G401.6 (cell line): ENCODE measurements at regions not wholly inside any gene's neighbourhood (a gene's known extent, or its start where the extent isn't known, plus 50 kb on each side); places are given as distances from the start of the nearest gene placed in this dataset.

Source experiments
- FAIRE-seq: peaks from 2 replicates; lab custom pipeline; 2012; peaks lifted over from hg19 to GRCh38; lab: Jason Lieb, UNC

- no peak for FAIRE-seq
Measured at GRCh38 chr3:102084006-102084405, 234.7 kb downstream of the NFKBIZ start.

- no peak for FAIRE-seq
Measured at GRCh38 chr3:102084704-102085103, 235.4 kb downstream of the NFKBIZ start.

DNA sequence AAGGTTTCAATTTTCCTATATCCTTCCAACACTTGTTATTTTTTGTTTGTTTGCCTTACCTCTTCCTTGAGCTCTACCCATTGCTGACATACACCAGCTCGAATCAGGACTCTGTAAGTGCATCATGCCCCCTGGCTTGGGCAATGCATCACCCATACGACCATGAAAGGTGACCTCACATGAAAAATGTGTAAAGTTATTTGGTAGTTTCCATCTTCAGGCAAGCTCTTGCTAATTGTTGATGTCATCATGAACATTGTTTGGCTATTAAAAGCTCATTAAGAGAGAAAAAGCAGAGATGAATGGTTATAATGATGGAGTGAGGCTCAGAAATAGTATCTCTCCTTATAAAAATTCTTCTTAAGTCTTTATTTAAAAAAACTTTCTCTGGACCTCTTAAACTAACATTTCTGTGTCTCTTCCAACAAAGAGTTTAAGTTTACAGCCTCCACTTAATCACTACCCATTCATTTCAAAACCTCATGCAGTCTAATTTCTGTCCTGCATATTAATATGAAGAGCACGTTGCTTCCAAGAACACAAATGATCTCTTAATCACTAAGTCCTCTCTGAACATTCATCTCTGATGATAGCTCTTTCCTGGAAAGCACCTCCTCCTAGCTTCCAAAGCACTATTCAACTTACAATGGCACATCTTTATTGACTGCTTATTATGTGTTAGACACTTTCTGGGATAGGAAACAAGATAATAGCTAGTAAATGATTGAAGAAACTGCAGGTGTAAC lies 236.3 kb downstream of the NFKBIZ start:
- FAIRE-seq, result no peak

DNA sequence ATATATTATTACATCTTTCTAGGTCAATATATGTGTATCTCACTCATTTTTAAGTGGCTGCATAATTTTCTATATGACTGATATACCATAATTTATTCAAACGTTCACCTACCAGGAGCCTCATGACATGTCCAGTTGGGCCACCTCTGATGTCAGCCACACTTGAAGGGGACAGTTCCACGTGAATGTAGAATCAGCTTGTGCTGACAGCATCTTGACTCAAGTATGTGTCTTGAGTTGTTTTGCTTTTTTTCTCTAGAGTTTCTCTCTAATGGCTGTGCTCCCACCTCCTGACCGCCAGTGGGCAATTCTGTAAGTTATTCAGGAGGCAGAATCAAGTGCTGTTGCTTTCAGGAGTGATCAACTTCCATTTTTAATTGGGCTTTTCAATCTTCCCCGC lies 237.9 kb downstream of the NFKBIZ start:
- FAIRE-seq, result no peak

DNA sequence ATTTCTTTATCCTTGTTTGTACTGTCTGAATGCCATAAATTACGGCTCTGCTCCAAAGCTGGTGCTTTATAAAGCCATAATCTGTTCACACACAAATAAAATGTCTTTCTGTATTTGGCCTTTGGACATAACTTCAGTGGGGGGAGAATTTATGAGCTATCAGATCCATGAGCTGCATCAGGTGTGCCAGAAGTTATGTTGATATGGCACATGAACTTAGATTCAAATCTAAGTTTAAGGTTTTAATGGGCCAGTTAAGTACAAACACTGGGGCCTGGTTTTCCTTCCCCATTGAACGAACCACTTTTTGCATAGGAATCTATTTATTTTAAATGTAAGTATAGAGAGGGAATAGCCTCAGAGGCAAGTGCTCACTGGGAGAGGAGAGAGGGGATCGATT lies 239.9 kb downstream of the NFKBIZ start:
- FAIRE-seq, result no peak

DNA sequence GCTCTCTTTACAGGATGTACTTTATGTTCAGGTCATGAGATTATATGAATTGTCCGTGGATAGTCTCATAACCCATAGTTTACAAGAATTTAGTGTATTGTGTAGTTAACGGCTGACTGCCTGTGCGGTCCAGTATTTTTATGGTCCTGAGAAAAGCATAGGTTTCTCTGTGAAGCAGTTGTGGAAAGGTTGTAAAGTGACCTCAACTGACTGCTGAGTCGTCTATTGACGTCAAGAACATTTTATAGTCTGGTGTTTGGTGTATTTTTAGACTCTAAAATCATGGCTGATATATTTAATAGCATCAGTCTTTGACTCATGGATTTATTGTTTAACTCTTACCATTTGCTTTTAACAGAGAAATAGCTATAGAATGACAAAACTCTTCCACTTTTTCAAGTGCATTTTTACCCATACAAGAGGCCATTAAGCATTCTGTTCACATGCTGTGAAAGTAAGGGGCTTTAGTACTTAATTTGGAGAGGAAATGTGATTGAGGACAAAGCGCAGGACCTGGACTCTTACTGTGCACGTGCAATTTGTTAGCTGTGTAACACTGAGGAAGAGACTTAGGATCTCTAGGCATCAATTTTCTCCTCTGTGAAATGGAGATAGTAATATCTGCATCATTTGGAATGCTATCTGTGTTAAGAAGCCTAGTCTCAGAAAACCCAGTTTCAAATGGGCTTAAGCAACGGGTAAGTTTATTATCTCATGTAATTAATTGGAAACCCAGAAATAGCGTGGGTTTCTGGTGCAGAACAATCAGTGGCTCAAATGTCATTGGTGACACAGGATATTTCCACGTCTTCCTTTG lies 240.8 kb downstream of the NFKBIZ start:
- FAIRE-seq, result no peak

DNA sequence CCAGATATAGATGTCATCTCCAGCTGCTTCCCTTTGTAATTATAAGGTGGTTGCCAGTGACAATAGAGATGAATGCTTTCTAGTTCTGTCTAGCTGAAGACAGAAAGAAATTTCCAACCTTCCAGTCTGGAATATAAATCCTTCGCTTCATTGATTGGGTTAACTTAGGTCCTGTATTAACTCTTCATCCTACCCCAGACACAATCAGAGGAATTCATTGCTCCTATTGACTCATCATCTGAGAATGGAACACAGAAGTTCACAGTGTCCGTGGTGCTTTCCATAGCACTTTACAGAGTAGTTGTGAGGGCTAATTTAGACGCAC lies 241.4 kb downstream of the NFKBIZ start:
- no peak for FAIRE-seq

GRCh38 chr3:102091358-102091757 lies 242.0 kb downstream of the NFKBIZ start:
- FAIRE-seq, result no peak

GRCh38 chr3:102092617-102093466 lies 243.5 kb downstream of the NFKBIZ start:
- FAIRE-seq, result no peak

GRCh38 chr3:102094506-102094905 lies 245.2 kb downstream of the NFKBIZ start:
- no peak for FAIRE-seq

GRCh38 chr3:102095383-102095782 lies 246.1 kb downstream of the NFKBIZ start:
- no peak for FAIRE-seq

- no peak for FAIRE-seq
Measured at GRCh38 chr3:102096066-102096465, 246.8 kb downstream of the NFKBIZ start.

- FAIRE-seq, result no peak
Measured at GRCh38 chr3:102098130-102098885, 249.0 kb downstream of the NFKBIZ start.

GRCh38 chr3:102099913-102100312 lies 250.6 kb downstream of the NFKBIZ start:
- FAIRE-seq, result no peak

- no peak for FAIRE-seq
Measured at GRCh38 chr3:102102394-102102793, 253.1 kb downstream of the NFKBIZ start.

GRCh38 chr3:102104033-102104432 lies 254.7 kb downstream of the NFKBIZ start:
- no peak for FAIRE-seq

DNA sequence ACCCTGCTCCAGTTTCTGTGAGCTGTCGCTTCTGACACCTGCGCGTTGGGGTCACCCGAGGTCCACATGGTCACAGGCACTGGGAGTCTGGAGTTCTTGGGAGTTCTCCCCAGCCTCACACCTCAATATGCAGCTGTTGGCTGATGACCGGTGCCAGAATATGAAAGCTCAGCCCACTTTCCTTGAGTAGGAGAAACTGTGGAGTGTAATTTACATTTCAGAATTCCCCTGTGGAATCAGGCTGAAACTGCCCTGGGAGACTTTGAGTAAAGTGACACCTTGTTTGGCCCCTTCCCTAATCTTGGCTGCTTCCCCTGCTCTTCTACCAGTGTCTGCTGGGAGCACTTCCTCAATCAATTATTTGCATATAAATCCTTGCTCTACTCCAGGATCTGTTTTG lies 255.9 kb downstream of the NFKBIZ start:
- FAIRE-seq, result no peak

DNA sequence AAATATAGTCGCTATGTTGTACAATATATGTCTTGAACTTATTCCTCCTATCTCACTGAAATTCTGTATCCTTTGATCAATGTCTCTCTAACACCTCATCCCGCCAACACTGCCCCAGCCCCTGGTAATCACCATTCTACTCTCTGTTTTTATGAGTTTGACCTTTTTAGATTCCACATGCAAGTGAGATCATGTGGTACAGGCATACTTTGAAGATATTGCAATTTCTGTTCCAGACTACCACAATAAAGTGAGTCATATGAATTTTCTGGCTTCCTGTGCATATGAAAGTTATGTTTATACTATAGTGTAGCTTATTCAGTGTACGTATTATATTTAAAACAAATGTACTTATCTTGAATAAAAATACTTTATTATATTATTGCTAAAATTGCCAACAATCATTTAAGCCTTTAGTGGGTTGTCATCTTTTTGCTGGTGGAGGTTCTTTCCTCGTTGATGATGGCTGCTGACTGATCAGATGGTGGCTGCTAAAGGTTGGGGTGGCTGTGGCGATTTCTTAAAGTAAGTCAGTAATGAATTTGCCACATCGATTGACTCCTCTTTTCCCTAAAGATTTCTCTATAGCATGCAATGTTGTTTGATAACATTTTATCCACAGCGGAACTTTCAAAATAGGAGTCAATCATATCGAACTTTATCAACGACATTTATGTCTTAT lies 257.2 kb downstream of the NFKBIZ start:
- no peak for FAIRE-seq

- no peak for FAIRE-seq
Measured at GRCh38 chr3:102112704-102113230, 263.5 kb downstream of the NFKBIZ start.

GRCh38 chr3:102113421-102114041 lies 264.2 kb downstream of the NFKBIZ start:
- no peak for FAIRE-seq
